ENCODE measurements at regions not wholly inside any gene's neighbourhood (a gene's known extent, or its start where the extent isn't known, plus 50 kb on each side); places are given as distances from the start of the nearest gene placed in this dataset.

GRCh38 chr7:136693166-136694119, 175.0 kb upstream of the CHRM2 start:
- H3K27me3 Mint-ChIP-seq: no peaks in the 10 kb centered on the region
- no peaks in the 10 kb centered on the region for H3K4me1 Mint-ChIP-seq (ENCODE audit: low read depth)
- DNase-seq: no peak
- no peaks in the 10 kb centered on the region for H3K36me3 Mint-ChIP-seq
- H3K27ac Mint-ChIP-seq: no peak overlapping the region
- ChIA-PET CTCF (interaction anchor here (0.6 kb wide), 1 partner anchor 10 kb away, joined by 4 read pairs; no protein-coding TSS in a partner anchor), POLR2A (interaction anchor here (0.7 kb wide), 1 partner anchor 154 kb away, joined by 3 read pairs; no protein-coding TSS in a partner anchor)
- H3K9me3 Mint-ChIP-seq: peaks cover 15% of the 10 kb centered on the region
- no peak overlapping the region for H3K4me3 Mint-ChIP-seq
- intact Hi-C loops (cut with micrococcal nuclease): no loop called here

- no peak overlapping the region for H3K27ac Mint-ChIP-seq
- H3K36me3 Mint-ChIP-seq: no peaks in the 10 kb centered on the region
- ChIA-PET POLR2A (no interaction called here), CTCF (no interaction called here)
- no peak for DNase-seq
- no peaks in the 10 kb centered on the region for H3K27me3 Mint-ChIP-seq
- H3K4me3 Mint-ChIP-seq: no peak overlapping the region
- H3K4me1 Mint-ChIP-seq (ENCODE audit: low read depth): no peaks in the 10 kb centered on the region
- intact Hi-C loops (cut with micrococcal nuclease): no loop called here
- peaks cover 13% of the 10 kb centered on the region for H3K9me3 Mint-ChIP-seq
Measured at GRCh38 chr7:136692221-136692620, 176.2 kb upstream of the CHRM2 start.

GRCh38 chr7:136688601-136689000, 179.9 kb upstream of the CHRM2 start:
- no peak for DNase-seq
- H3K9me3 Mint-ChIP-seq: peaks cover 7% of the 10 kb centered on the region
- H3K4me3 Mint-ChIP-seq: no peak overlapping the region
- no peaks in the 10 kb centered on the region for H3K4me1 Mint-ChIP-seq (ENCODE audit: low read depth)
- H3K27me3 Mint-ChIP-seq: no peaks in the 10 kb centered on the region
- intact Hi-C loops (cut with micrococcal nuclease): no loop called here
- H3K27ac Mint-ChIP-seq: no peak overlapping the region
- no peaks in the 10 kb centered on the region for H3K36me3 Mint-ChIP-seq
- POLR2A ChIA-PET: no interaction called here
- CTCF ChIA-PET: no interaction called here

- DNase-seq: no peak
- Mint-ChIP-seq H3K27ac (no peak overlapping the region), H3K4me1 (ENCODE audit: low read depth) (no peaks in the 10 kb centered on the region), H3K36me3 (no peaks in the 10 kb centered on the region), H3K9me3 (peaks cover 7% of the 10 kb centered on the region), H3K4me3 (no peak overlapping the region), H3K27me3 (no peaks in the 10 kb centered on the region)
- intact Hi-C loops (cut with micrococcal nuclease): no loop called here
- ChIA-PET CTCF (interaction anchor here (0.7 to 0.9 kb wide), 3 partner anchors 33 to 633 kb away, joined by 3 read pairs; no protein-coding TSS in a partner anchor), POLR2A (interaction anchor here (0.6 kb wide), 1 partner anchor 445 kb away, joined by 3 read pairs; no protein-coding TSS in a partner anchor)
Measured at GRCh38 chr7:136687693-136688322, 180.6 kb upstream of the CHRM2 start.

- no peaks in the 10 kb centered on the region for H3K4me1 Mint-ChIP-seq (ENCODE audit: low read depth)
- no peak overlapping the region for H3K27ac Mint-ChIP-seq
- CTCF ChIA-PET: no interaction called here
- peaks cover 5% of the 10 kb centered on the region for H3K9me3 Mint-ChIP-seq
- H3K36me3 Mint-ChIP-seq: no peaks in the 10 kb centered on the region
- POLR2A ChIA-PET: no interaction called here
- intact Hi-C loops (cut with micrococcal nuclease): no loop called here
- H3K27me3 Mint-ChIP-seq: no peaks in the 10 kb centered on the region
- DNase-seq: no peak
- no peak overlapping the region for H3K4me3 Mint-ChIP-seq
Measured at GRCh38 chr7:136685501-136686173, 182.8 kb upstream of the CHRM2 start.

GRCh38 chr7:136677471-136678365, 190.7 kb upstream of the CHRM2 start:
- intact Hi-C loops (cut with micrococcal nuclease): no loop called here
- Mint-ChIP-seq H3K4me1 (ENCODE audit: low read depth) (no peaks in the 10 kb centered on the region), H3K9me3 (peaks cover 24% of the 10 kb centered on the region), H3K36me3 (no peaks in the 10 kb centered on the region), H3K27ac (no peak overlapping the region), H3K4me3 (no peak overlapping the region), H3K27me3 (no peaks in the 10 kb centered on the region)
- POLR2A ChIA-PET: no interaction called here
- DNase-seq: no peak
- CTCF ChIA-PET: no interaction called here

- Mint-ChIP-seq H3K4me3 (no peak overlapping the region), H3K27ac (no peak overlapping the region), H3K4me1 (ENCODE audit: low read depth) (no peaks in the 10 kb centered on the region), H3K9me3 (peaks cover 36% of the 10 kb centered on the region), H3K36me3 (no peaks in the 10 kb centered on the region), H3K27me3 (no peaks in the 10 kb centered on the region)
- DNase-seq: no peak
- CTCF ChIA-PET: no interaction called here
- POLR2A ChIA-PET: no interaction called here
- intact Hi-C loops (cut with micrococcal nuclease): no loop called here
Measured at GRCh38 chr7:136667584-136667983, 200.9 kb upstream of the CHRM2 start.

GRCh38 chr7:136665878-136666509, 202.5 kb upstream of the CHRM2 start:
- ChIA-PET POLR2A (no interaction called here), CTCF (no interaction called here)
- H3K9me3 Mint-ChIP-seq: peaks cover 23% of the 10 kb centered on the region
- H3K27ac Mint-ChIP-seq: no peak overlapping the region
- H3K4me3 Mint-ChIP-seq: no peak overlapping the region
- H3K36me3 Mint-ChIP-seq: no peaks in the 10 kb centered on the region
- intact Hi-C loops (cut with micrococcal nuclease): no loop called here
- no peak for DNase-seq
- no peaks in the 10 kb centered on the region for H3K4me1 Mint-ChIP-seq (ENCODE audit: low read depth)
- H3K27me3 Mint-ChIP-seq: no peaks in the 10 kb centered on the region

- peaks cover 18% of the 10 kb centered on the region for H3K9me3 Mint-ChIP-seq
- ChIA-PET POLR2A (no interaction called here), CTCF (no interaction called here)
- H3K36me3 Mint-ChIP-seq: no peaks in the 10 kb centered on the region
- intact Hi-C loops (cut with micrococcal nuclease): no loop called here
- no peak for DNase-seq
- no peaks in the 10 kb centered on the region for H3K27me3 Mint-ChIP-seq
- no peak overlapping the region for H3K27ac Mint-ChIP-seq
- no peak overlapping the region for H3K4me3 Mint-ChIP-seq
- no peaks in the 10 kb centered on the region for H3K4me1 Mint-ChIP-seq (ENCODE audit: low read depth)
Measured at GRCh38 chr7:136664537-136664936, 203.9 kb upstream of the CHRM2 start.

- H3K4me3 Mint-ChIP-seq: no peak overlapping the region
- POLR2A ChIA-PET: no interaction called here
- H3K36me3 Mint-ChIP-seq: no peaks in the 10 kb centered on the region
- no peak overlapping the region for H3K27ac Mint-ChIP-seq
- H3K4me1 Mint-ChIP-seq (ENCODE audit: low read depth): no peaks in the 10 kb centered on the region
- DNase-seq: no peak
- intact Hi-C loops (cut with micrococcal nuclease): no loop called here
- CTCF ChIA-PET: no interaction called here
- H3K9me3 Mint-ChIP-seq: peaks cover 11% of the 10 kb centered on the region
- H3K27me3 Mint-ChIP-seq: no peaks in the 10 kb centered on the region
Measured at GRCh38 chr7:136657482-136657921, 210.9 kb upstream of the CHRM2 start.

GRCh38 chr7:136656516-136656915, 211.9 kb upstream of the CHRM2 start:
- Mint-ChIP-seq H3K4me1 (ENCODE audit: low read depth) (no peaks in the 10 kb centered on the region), H3K9me3 (peaks cover 14% of the 10 kb centered on the region), H3K4me3 (no peak overlapping the region), H3K36me3 (no peaks in the 10 kb centered on the region), H3K27ac (no peak overlapping the region), H3K27me3 (no peaks in the 10 kb centered on the region)
- CTCF ChIA-PET: no interaction called here
- POLR2A ChIA-PET: no interaction called here
- no peak for DNase-seq
- intact Hi-C loops (cut with micrococcal nuclease): no loop called here
